SKM-1 (cell line): ENCODE measurements at regions not wholly inside any gene's neighbourhood (a gene's known extent, or its start where the extent isn't known, plus 50 kb on each side); places are given as distances from the start of the nearest gene placed in this dataset.
"Not testable (repeated sequence)": the region's sequence is repeated elsewhere in the genome, so short reads cannot be mapped to it uniquely, and the experiment has no call there.

Experiments used
- DNase-seq: peaks from one replicate; lab custom pipeline; 2025; ENCODE audit not compliant: unreplicated experiment; lab: John Stamatoyannopoulos, UW

GRCh38 chr16:59163371-59164055, 429.4 kb upstream of the GOT2 start:
- DNase-seq, result no peak

- DNase-seq, result no peak
Measured at GRCh38 chr16:59161679-59162078, 427.6 kb upstream of the GOT2 start.

GRCh38 chr16:59154295-59154694, 420.2 kb upstream of the GOT2 start:
- no peak for DNase-seq

- no peak for DNase-seq
Measured at GRCh38 chr16:59148769-59149155, 414.6 kb upstream of the GOT2 start.

- DNase-seq, result no peak
Measured at GRCh38 chr16:59148056-59148768, 414.1 kb upstream of the GOT2 start.

GRCh38 chr16:59146140-59146539, 412.0 kb upstream of the GOT2 start:
- no peak for DNase-seq

- no peak for DNase-seq
Measured at GRCh38 chr16:59144841-59145240, 410.7 kb upstream of the GOT2 start.

GRCh38 chr16:59144326-59144725, 410.2 kb upstream of the GOT2 start:
- no peak for DNase-seq

GRCh38 chr16:59126486-59126885, 392.4 kb upstream of the GOT2 start:
- no peak for DNase-seq

GRCh38 chr16:59124056-59124455, 389.9 kb upstream of the GOT2 start:
- DNase-seq, result no peak

GRCh38 chr16:59123479-59123878, 389.4 kb upstream of the GOT2 start:
- DNase-seq, result no peak

- no peak for DNase-seq
Measured at GRCh38 chr16:59122262-59122537, 388.1 kb upstream of the GOT2 start.

- DNase-seq, result no peak
Measured at GRCh38 chr16:59121411-59122261, 387.5 kb upstream of the GOT2 start.

- no peak for DNase-seq
Measured at GRCh38 chr16:59116744-59117143, 382.6 kb upstream of the GOT2 start.

- DNase-seq, result no peak
Measured at GRCh38 chr16:59114790-59115189, 380.7 kb upstream of the GOT2 start.

- DNase-seq, result no peak
Measured at GRCh38 chr16:59113004-59113670, 379.0 kb upstream of the GOT2 start.

- no peak for DNase-seq
Measured at GRCh38 chr16:59111280-59111679, 377.2 kb upstream of the GOT2 start.

GRCh38 chr16:59108374-59108773, 374.3 kb upstream of the GOT2 start:
- DNase-seq, result no peak

GRCh38 chr16:59096682-59097081, 362.6 kb upstream of the GOT2 start:
- not testable (repeated sequence) for DNase-seq

- no peak for DNase-seq
Measured at GRCh38 chr16:59090541-59090940, 356.4 kb upstream of the GOT2 start.

- DNase-seq, result no peak
Measured at GRCh38 chr16:59088431-59088830, 354.3 kb upstream of the GOT2 start.

- DNase-seq, result no peak
Measured at GRCh38 chr16:59087641-59088040, 353.5 kb upstream of the GOT2 start.
